K562 (cell line): ENCODE measurements at regions not wholly inside any gene's neighbourhood (a gene's known extent, or its start where the extent isn't known, plus 50 kb on each side); places are given as distances from the start of the nearest gene placed in this dataset.

Experiments
- ATAC-seq: fragments of 200-7000 bp; cut with Tn5 transposase; 3 replicates; pipeline ENCODE4 v1.9.1; 2020; ENCODE audit warnings: moderate library complexity
- BruUV-seq: library from RNA; stranded (reverse); fragments of 400-500 nt; replicated peaks from 2 replicates; lab custom pipeline; 2021; lab: Mats Ljungman, UMichigan
- CTCF ChIA-PET: fragments of 300-600 bp; formaldehyde crosslinking; extraction: SDS; loops from one replicate; lab custom pipeline; 2021; ENCODE audit warnings: low intra/inter-chr PET ratio; lab: Yijun Ruan, JAX
- POLR2A ChIA-PET: fragments of 300-600, 350-650 bp; sonication (Branson Sonifier 250); formaldehyde crosslinking; extraction: SDS; loops from one replicate; lab custom pipeline; 2021; ENCODE audit warnings: antibody characterized with exemption, inconsistent platforms; lab: Yijun Ruan, JAX
- DNase-seq, 4 experiments: peaks; one replicate each; pipeline versions ENCODE4 v3.0.0 to v3.0.0-alpha.2; 2011 to 2018; ENCODE audit warnings: low spot score in 3 of 4, mixed read lengths in 3 of 4; ENCODE audit errors: extremely low read depth in 1 of 4
- FAIRE-seq: peaks from 2 replicates; lab custom pipeline; 2011; peaks lifted over from hg19 to GRCh38; lab: Jason Lieb, UNC
- H2AFZ ChIP-seq: 2 replicates; pipeline ENCODE4 v1.6.0; 2011; ENCODE audit warnings: low read depth, low read length, control low read depth, inconsistent platforms
- H3K27ac ChIP-seq: fragments of 200-600 bp; 3 replicates; pipeline ENCODE4 v1.8.0; 2011; ENCODE audit warnings: low read depth, mild to moderate bottlenecking, control low read depth, inconsistent platforms, low read length, moderate library complexity, mixed read lengths; ENCODE audit errors: extremely low read depth
- H3K27me3 ChIP-seq, 2 experiments: fragments of 300-600 bp in 1 of 2; 2 replicates in 1 of 2; 3 replicates in 1 of 2; pipeline versions ENCODE4 v1.6.0 to v1.8.0; 2011; ENCODE audit warnings: inconsistent platforms in 2 of 2, low read length in 2 of 2, mild to moderate bottlenecking in 1 of 2, mixed read lengths in 1 of 2, moderate library complexity in 1 of 2; ENCODE audit not compliant: control insufficient read depth in 2 of 2, insufficient read depth in 2 of 2
- H3K36me3 ChIP-seq: fragments of 300-600 bp; 3 replicates; pipeline ENCODE4 v1.8.0; 2011; ENCODE audit warnings: mild to moderate bottlenecking, low read length, inconsistent platforms; ENCODE audit not compliant: control insufficient read depth, insufficient read depth
- H3K4me1 ChIP-seq, 2 experiments: fragments of 200-600 bp in 1 of 2; replicated peaks in 1 of 2; 2 replicates in 1 of 2; 3 replicates in 1 of 2; pipeline versions ENCODE4 v1.5.1 to v1.8.0; 2011; ENCODE audit warnings: inconsistent platforms in 2 of 2, low read length in 2 of 2, mild to moderate bottlenecking in 1 of 2, mixed read lengths in 1 of 2, moderate library complexity in 1 of 2; ENCODE audit not compliant: control insufficient read depth in 2 of 2, insufficient read depth in 2 of 2
- H3K4me2 ChIP-seq: 2 replicates; pipeline ENCODE4 v1.6.1; 2011; ENCODE audit warnings: low read length, control low read depth, inconsistent platforms, mixed read lengths; ENCODE audit not compliant: insufficient read depth
- H3K4me3 ChIP-seq: fragments of 200-600 bp; sonication (generic), shearing (Covaris generic); 2 replicates; pipeline ENCODE4 v1.5.1; 2016; ENCODE audit warnings: control low read depth, inconsistent platforms
- H3K79me2 ChIP-seq: fragments of 200-600 bp; 3 replicates; pipeline ENCODE4 v1.8.0; 2011; ENCODE audit warnings: low read length, inconsistent platforms; ENCODE audit not compliant: control insufficient read depth, insufficient read depth
- H3K9ac ChIP-seq, 2 experiments: 2 replicates each; pipeline versions ENCODE4 v1.6.0 to v1.6.1; 2011; ENCODE audit warnings: low read depth in 2 of 2, low read length in 2 of 2, control low read depth in 1 of 2, inconsistent platforms in 1 of 2, mild to moderate bottlenecking in 1 of 2, mixed read lengths in 1 of 2; ENCODE audit not compliant: insufficient read depth in 1 of 2
- H3K9me1 ChIP-seq: one replicate; pipeline ENCODE4 v1.6.0; 2011; ENCODE audit warnings: inconsistent platforms, mild to moderate bottlenecking, low read length, moderate library complexity; ENCODE audit not compliant: control insufficient read depth, insufficient read depth
- H3K9me3 ChIP-seq: replicated peaks from 2 replicates; pipeline ENCODE4 v1.5.1; 2011; ENCODE audit warnings: low read depth, low read length, inconsistent platforms; ENCODE audit not compliant: control insufficient read depth, insufficient read depth
- H4K20me1 ChIP-seq: replicated peaks from 2 replicates; pipeline ENCODE4 v1.6.1; 2011; ENCODE audit warnings: low read length, inconsistent platforms, mixed read lengths; ENCODE audit not compliant: control insufficient read depth, insufficient read depth
- FOXA3 ChIP-seq, 2 experiments: fragments of 450-650 bp in 1 of 2; sonication (generic) in 1 of 2; formaldehyde crosslinking; IDR thresholded peaks in 1 of 2; conservative IDR thresholded peaks in 1 of 2; 2 replicates each; pipeline versions ENCODE4 v1.4.0 to v1.8.0; 2020 to 2022; ENCODE audit warnings: mild to moderate bottlenecking in 2 of 2, missing genetic modification reagents in 1 of 2
- ZNF780A ChIP-seq: fragments of 250-450 bp; sonication (Bioruptor Pico); IDR thresholded peaks from 2 replicates; pipeline ENCODE4 v1.5.0; 2021; ENCODE audit warnings: mild to moderate bottlenecking
- WGBS: fragments of 100-300 bp; shearing (Covaris generic); methylation state at CpG from one replicate; pipeline ENCODE4 v1.1.6; 2016; ENCODE audit warnings: low coverage, mixed read lengths; ENCODE audit not compliant: insufficient coverage; ENCODE audit errors: missing lambda C conversion rate; 5-methylcytosine and 5-hydroxymethylcytosine counted together
- in situ Hi-C: fragments of 300-500 bp; cut with MboI; formaldehyde crosslinking; loops from 4 replicates; pipeline ENCODE4 v1.15.0; 2018; ENCODE audit warnings: inconsistent platforms, mixed read lengths
- intact Hi-C: fragments of 100-400 bp; cut with micrococcal nuclease; formaldehyde crosslinking; loops from 2 replicates; pipeline ENCODE4 v1.14.2; 2022
- TF ChIP-seq, protein P1 (sequence below), 2 experiments: fragments of 150-350 bp in 1 of 2; IDR thresholded peaks; 2 replicates each; pipeline ENCODE4 v1.6.1; 2012 to 2016; ENCODE audit warnings: low read depth in 2 of 2, low read length in 2 of 2, mild to moderate bottlenecking in 1 of 2, moderate library complexity in 1 of 2

DNA sequence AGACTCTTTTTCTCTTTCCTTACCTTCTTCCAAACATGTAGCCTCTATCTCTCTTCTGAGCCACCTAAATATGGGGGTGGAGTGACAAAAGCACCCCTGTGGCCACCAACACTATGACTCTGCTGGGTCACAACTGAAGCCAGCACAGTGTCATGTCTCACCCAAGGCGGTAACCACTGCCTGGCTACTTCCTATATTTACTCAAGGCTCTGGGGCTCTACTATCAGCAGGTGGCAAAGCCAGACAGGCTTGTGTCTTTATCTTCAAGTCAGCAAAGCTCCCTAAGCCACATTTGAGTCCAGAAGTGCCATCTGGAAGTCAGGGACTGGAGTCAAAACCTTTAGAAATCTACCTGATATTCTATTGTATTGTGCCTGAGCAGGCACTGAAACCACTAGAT is 1515.2 kb downstream of the PLA2G4A start:
- no peak overlapping the region for H3K9ac ChIP-seq
- FAIRE-seq = no peak
- intact Hi-C loops (no loop called here), in situ Hi-C loops (no loop called here)
- POLR2A ChIA-PET = no interaction called here
- H3K27me3 ChIP-seq = no peaks in the 10 kb centered on the region
- H3K79me2 ChIP-seq = no peaks in the 10 kb centered on the region
- no peaks in the 10 kb centered on the region for H3K36me3 ChIP-seq
- no peak overlapping the region for H3K4me2 ChIP-seq
- no peak overlapping the region for H2AFZ ChIP-seq
- H3K4me1 ChIP-seq = no peaks in the 10 kb centered on the region
- no peak overlapping the region for H3K27ac ChIP-seq
- no peaks in the 10 kb centered on the region for H3K9me3 ChIP-seq
- no peaks in the 10 kb centered on the region for H4K20me1 ChIP-seq
- ATAC-seq = no peak
- no peak for TF ChIP-seq ZNF780A
- TF ChIP-seq, protein P1, sequence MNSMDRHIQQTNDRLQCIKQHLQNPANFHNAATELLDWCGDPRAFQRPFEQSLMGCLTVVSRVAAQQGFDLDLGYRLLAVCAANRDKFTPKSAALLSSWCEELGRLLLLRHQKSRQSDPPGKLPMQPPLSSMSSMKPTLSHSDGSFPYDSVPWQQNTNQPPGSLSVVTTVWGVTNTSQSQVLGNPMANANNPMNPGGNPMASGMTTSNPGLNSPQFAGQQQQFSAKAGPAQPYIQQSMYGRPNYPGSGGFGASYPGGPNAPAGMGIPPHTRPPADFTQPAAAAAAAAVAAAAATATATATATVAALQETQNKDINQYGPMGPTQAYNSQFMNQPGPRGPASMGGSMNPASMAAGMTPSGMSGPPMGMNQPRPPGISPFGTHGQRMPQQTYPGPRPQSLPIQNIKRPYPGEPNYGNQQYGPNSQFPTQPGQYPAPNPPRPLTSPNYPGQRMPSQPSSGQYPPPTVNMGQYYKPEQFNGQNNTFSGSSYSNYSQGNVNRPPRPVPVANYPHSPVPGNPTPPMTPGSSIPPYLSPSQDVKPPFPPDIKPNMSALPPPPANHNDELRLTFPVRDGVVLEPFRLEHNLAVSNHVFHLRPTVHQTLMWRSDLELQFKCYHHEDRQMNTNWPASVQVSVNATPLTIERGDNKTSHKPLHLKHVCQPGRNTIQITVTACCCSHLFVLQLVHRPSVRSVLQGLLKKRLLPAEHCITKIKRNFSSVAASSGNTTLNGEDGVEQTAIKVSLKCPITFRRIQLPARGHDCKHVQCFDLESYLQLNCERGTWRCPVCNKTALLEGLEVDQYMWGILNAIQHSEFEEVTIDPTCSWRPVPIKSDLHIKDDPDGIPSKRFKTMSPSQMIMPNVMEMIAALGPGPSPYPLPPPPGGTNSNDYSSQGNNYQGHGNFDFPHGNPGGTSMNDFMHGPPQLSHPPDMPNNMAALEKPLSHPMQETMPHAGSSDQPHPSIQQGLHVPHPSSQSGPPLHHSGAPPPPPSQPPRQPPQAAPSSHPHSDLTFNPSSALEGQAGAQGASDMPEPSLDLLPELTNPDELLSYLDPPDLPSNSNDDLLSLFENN (IDR thresholded peaks at IDR 0.05; ENCODE audit: low read depth in 2 of 2, low read length in 2 of 2) = no peak
- TF ChIP-seq FOXA3 (CRISPR knock-in tag; conservative IDR thresholded peaks at IDR 0.05 in 1 of 2, IDR thresholded peaks at IDR 0.05 in 1 of 2) = peak in 1 of 2 experiments; percentile 81; a peak in 1 of 4 replicates
- no peak for DNase-seq
- BruUV-seq = no TSS peak
- WGBS = 0% methylated on average over 1 of the region's 1 CpG
- H3K9me1 ChIP-seq = no peaks in the 10 kb centered on the region
- no peak overlapping the region for H3K4me3 ChIP-seq
- CTCF ChIA-PET = no interaction called here
